ENCODE measurements at regions not wholly inside any gene's neighbourhood (a gene's known extent, or its start where the extent isn't known, plus 50 kb on each side); places are given as distances from the start of the nearest gene placed in this dataset.

GRCh38 chr20:53782612-53783246 is 189.1 kb upstream of the ZNF217 start:
- Histone ChIP-seq H3K56ac (ENCODE audit: extremely low read depth, insufficient read depth, low read length) (no peak overlapping the region), H3K27me3 (ENCODE audit: control insufficient read depth, insufficient read depth, low read length) (no peaks in the 10 kb centered on the region), H2AFZ (replicated peaks; ENCODE audit: low read length, poor library complexity) (no peak overlapping the region), H2AK9ac (replicated peaks; ENCODE audit: low read depth, low read length, poor library complexity) (no peak overlapping the region), H4K5ac (ENCODE audit: low read depth, low read length) (no peak overlapping the region), H2AK5ac (ENCODE audit: low read depth, low read length) (no peak overlapping the region), H3K4me2 (ENCODE audit: low read depth, low read length) (no peak overlapping the region), H3K23ac (ENCODE audit: low read depth, low read length) (no peak overlapping the region), H2BK120ac (ENCODE audit: low read depth, low read length) (no peak overlapping the region), H4K91ac (ENCODE audit: insufficient read depth, low read depth, low read length) (no peak overlapping the region), H2BK15ac (ENCODE audit: low read depth, low read length) (no peak overlapping the region), H3K14ac (replicated peaks; ENCODE audit: low read depth, low read length) (no peak overlapping the region), H3K27ac (ENCODE audit: insufficient read depth, low read length) (no peak overlapping the region), H3K9me1 (ENCODE audit: insufficient read depth, low read length) (no peaks in the 10 kb centered on the region; the same call in 1 of the 2 replicates), H4K20me1 (ENCODE audit: insufficient read depth, low read length) (no peaks in the 10 kb centered on the region), H2BK5ac (ENCODE audit: low read depth, low read length, poor library complexity, severe bottlenecking) (no peak overlapping the region), H3K79me1 (ENCODE audit: low read depth in 1 of 2, low read length in 2 of 2) (no peaks in the 10 kb centered on the region), H3K4me3 (ENCODE audit: insufficient read depth, low read depth, low read length) (no peak overlapping the region), H2BK20ac (ENCODE audit: low read depth, low read length) (no peak overlapping the region), H3K18ac (ENCODE audit: low read depth, low read length) (no peak overlapping the region), H3K4ac (ENCODE audit: low read depth, low read length) (no peak overlapping the region), H3K36me3 (ENCODE audit: control insufficient read depth, insufficient read depth, low read length) (no peaks in the 10 kb centered on the region), H3K4me1 (ENCODE audit: control insufficient read depth, insufficient read depth, low read length) (peaks cover 3% of the 10 kb centered on the region; the same call in 1 of the 2 replicates), H3K9ac (ENCODE audit: low read depth, low read length) (no peak overlapping the region), H3K9me3 (ENCODE audit: control insufficient read depth, insufficient read depth, low read length) (no peaks in the 10 kb centered on the region), H4K8ac (ENCODE audit: low read depth in 2 of 2, low read length in 2 of 2) (no peak overlapping the region)
- BruUV-seq (replicated peaks) = no TSS peak
- POLR2A ChIA-PET (ENCODE audit: unreplicated experiment) = no interaction called here
- in situ Hi-C loops (cut with MboI; ENCODE audit: low sequenced_read_pairs) (no loop called here), dilution Hi-C loops (cut with HindIII; ENCODE audit: low sequenced_read_pairs, unreplicated experiment) (no loop called here), intact Hi-C loops (cut with micrococcal nuclease) (no loop called here)
- CTCF ChIA-PET = no interaction called here
- TF ChIP-seq FOS (IDR thresholded peaks at IDR 0.05; ENCODE audit: low read depth, low read length) (no peak), BHLHE40 (IDR thresholded peaks at IDR 0.05; ENCODE audit: low read depth, low read length) (no peak), RCOR1 (IDR thresholded peaks at IDR 0.05; ENCODE audit: insufficient replicate concordance, low read length) (no peak), MXI1 (IDR thresholded peaks at IDR 0.05; ENCODE audit: borderline replicate concordance, low read depth, low read length) (no peak), CTCF (conservative IDR thresholded peaks at IDR 0.05; ENCODE audit: low read depth, low read length) (no peak), RAD21 (IDR thresholded peaks at IDR 0.05; ENCODE audit: low read length) (no peak), RFX5 (IDR thresholded peaks at IDR 0.05; ENCODE audit: low read depth, low read length) (no peak), MAFK (IDR thresholded peaks at IDR 0.05; ENCODE audit: low read depth, low read length) (no peak), POLR2A (IDR thresholded peaks at IDR 0.05; ENCODE audit: low read depth, low read length) (no peak), ELK1 (IDR thresholded peaks at IDR 0.05; ENCODE audit: borderline replicate concordance, low read depth, low read length) (no peak), CHD1 (IDR thresholded peaks at IDR 0.05; ENCODE audit: low read depth, low read length) (no peak), USF2 (IDR thresholded peaks at IDR 0.05; ENCODE audit: low read depth, low read length) (no peak), NFE2L2 (IDR thresholded peaks at IDR 0.05; ENCODE audit: low read depth, low read length) (no peak), MAZ (IDR thresholded peaks at IDR 0.05; ENCODE audit: borderline replicate concordance, low read depth, low read length) (no peak), CEBPB (IDR thresholded peaks at IDR 0.05; ENCODE audit: low read depth, low read length) (no peak), SMC3 (IDR thresholded peaks at IDR 0.05; ENCODE audit: low read depth, low read length) (no peak)
- DNase-seq (no peak), ATAC-seq (ENCODE audit: low read depth) (no peak)
- 80% methylated on average over 1 of the region's 4 CpGs; no CpG with 5 or more reads in 1 of the 2 experiments for WGBS, 2 experiments (ENCODE audit: extremely low coverage in 2 of 2, insufficient read length in 1 of 2)

All from IMR-90 (cell line).